IPS DF 6.9 (cell line): ENCODE measurements at regions not wholly inside any gene's neighbourhood (a gene's known extent, or its start where the extent isn't known, plus 50 kb on each side); places are given as distances from the start of the nearest gene placed in this dataset.
"Not testable (repeated sequence)": the region's sequence is repeated elsewhere in the genome, so short reads cannot be mapped to it uniquely, and the experiment has no call there.

Source experiments
- DNase-seq: peaks from one replicate; pipeline ENCODE4 v3.0.0-alpha.2; 2013; ENCODE audit warnings: low read depth, low spot score
- H3K27ac ChIP-seq: one replicate; pipeline ENCODE4 v1.5.1; 2013; ENCODE audit warnings: low read length, control low read depth
- H3K27me3 ChIP-seq: 2 replicates; pipeline ENCODE4 v1.6.1; 2013; ENCODE audit warnings: mild to moderate bottlenecking, low read length; ENCODE audit not compliant: control insufficient read depth, insufficient read depth
- H3K36me3 ChIP-seq: 2 replicates; pipeline ENCODE4 v1.6.1; 2013; ENCODE audit warnings: low read length; ENCODE audit not compliant: control insufficient read depth, insufficient read depth
- H3K4me1 ChIP-seq: 2 replicates; pipeline ENCODE4 v1.6.1; 2013; ENCODE audit warnings: low read length; ENCODE audit not compliant: control insufficient read depth, insufficient read depth
- H3K4me3 ChIP-seq: 2 replicates; pipeline ENCODE4 v1.5.1; 2013; ENCODE audit warnings: mild to moderate bottlenecking, low read length
- H3K9me3 ChIP-seq: 2 replicates; pipeline ENCODE4 v1.6.1; 2013; ENCODE audit warnings: low read length, inconsistent platforms; ENCODE audit not compliant: control insufficient read depth, insufficient read depth
- WGBS: extraction: QIAGEN DNeasy Blood & Tissue Kit; methylation state at CpG from one replicate; pipeline ENCODE4 v1.1.7; 2013; ENCODE audit warnings: mixed read lengths, missing lambda C conversion rate; ENCODE audit not compliant: insufficient read length, insufficient coverage; 5-methylcytosine and 5-hydroxymethylcytosine counted together

DNA sequence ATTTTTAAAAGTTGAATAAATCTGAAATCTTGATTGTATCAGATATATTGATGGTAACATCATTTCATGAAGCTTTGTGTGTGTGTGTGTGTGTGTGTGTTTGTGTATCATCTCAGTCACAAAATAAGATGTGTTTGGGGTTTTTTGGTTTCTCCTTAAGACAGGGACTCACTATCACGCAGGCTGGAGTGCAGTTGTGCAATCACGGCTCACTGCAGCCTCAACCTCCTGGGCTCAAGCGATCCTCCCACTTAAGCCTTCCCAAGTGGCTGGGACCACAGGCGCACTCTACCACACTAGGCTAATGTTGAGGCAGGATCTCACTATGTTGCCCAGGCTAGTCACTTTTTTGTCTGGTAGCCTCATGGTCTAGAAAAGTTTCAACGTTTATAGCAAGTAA lies 83.4 kb upstream of the DMRT1 start:
- no peaks in the 10 kb centered on the region for H3K4me1 ChIP-seq
- no peak for DNase-seq
- no peak overlapping the region for H3K27ac ChIP-seq
- no peaks in the 10 kb centered on the region for H3K9me3 ChIP-seq
- H3K4me3 ChIP-seq, result no peak overlapping the region
- H3K27me3 ChIP-seq, result no peaks in the 10 kb centered on the region
- no peaks in the 10 kb centered on the region for H3K36me3 ChIP-seq
- no CpG with 5 or more reads among the region's 5 CpGs for WGBS

- H3K4me3 ChIP-seq, result no peak overlapping the region
- H3K4me1 ChIP-seq, result no peaks in the 10 kb centered on the region
- WGBS, result no CpG with 5 or more reads among the region's 8 CpGs
- DNase-seq, result no peak
- H3K27me3 ChIP-seq, result no peaks in the 10 kb centered on the region
- no peak overlapping the region for H3K27ac ChIP-seq
- H3K9me3 ChIP-seq, result no peaks in the 10 kb centered on the region
- no peaks in the 10 kb centered on the region for H3K36me3 ChIP-seq
These were observed 82.0 kb upstream of the DMRT1 start for GRCh38 chr9:759541-759940.

DNA sequence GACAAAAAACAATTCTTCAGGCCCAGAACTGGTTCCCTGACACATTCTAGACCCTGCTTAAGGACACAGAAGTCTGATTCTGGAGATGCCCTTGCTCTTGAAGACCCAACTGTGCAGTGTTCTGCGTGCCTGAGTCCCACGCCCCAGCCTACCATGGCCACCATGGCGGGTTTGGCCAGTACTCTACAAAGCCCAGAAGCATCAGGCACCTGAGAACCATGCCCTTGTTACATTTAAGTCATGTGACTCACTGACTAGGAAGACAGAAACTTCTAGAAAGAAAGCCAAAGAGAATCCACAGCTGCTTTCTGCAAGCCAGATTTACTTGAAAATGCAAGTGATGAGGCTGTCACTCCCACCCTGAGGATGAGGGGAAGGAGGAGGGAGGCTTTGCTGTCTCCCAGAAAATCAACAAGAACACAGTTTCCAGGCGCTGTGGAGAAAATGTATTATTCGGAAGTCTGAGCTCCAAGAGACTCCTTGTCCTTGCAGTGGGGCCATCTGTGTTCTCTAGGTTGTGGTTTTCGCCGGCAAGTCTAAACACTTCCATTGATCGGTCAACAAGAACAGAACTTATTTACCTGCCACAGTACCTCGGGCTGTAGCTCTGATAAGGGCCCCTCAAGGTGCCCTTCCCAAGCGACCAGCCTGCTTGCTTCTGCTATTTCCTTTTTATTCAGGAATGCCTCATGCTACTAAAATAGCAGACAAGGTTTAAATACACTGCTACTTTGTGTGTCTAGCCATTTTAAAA lies 81.3 kb upstream of the DMRT1 start:
- no peak for DNase-seq
- no peaks in the 10 kb centered on the region for H3K9me3 ChIP-seq
- H3K4me1 ChIP-seq, result no peaks in the 10 kb centered on the region
- no CpG with 5 or more reads among the region's 10 CpGs for WGBS
- no peak overlapping the region for H3K27ac ChIP-seq
- H3K4me3 ChIP-seq, result no peak overlapping the region
- H3K36me3 ChIP-seq, result no peaks in the 10 kb centered on the region
- H3K27me3 ChIP-seq, result no peaks in the 10 kb centered on the region

DNA sequence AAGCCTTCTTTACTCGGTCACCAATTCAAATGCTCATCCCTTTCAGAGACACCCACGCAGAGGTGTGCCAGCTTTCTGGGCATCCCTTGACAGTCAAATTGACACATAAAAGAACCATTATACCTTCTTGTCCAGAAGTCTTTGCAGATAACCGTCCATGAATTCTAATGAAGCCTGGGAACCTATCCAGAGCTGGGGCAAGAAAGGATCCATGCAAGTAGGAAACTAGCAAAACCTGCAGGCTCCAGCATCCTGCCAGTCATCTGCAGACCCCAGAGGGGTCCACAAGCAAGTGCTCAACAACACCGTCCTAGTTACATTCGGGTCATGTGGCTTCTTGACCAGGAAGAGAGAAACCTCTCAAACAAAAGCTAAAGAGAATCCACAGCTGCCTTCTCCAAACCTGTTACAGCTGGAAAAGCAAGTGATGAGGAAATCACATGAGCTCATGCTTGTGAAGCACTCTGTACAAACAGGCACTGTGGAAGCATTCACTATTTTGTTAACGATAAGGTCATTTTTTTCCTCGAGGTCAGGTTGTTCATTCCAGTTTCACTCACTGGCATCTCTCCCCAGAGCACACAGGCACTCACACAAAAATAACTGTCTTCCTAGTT lies 80.2 kb upstream of the DMRT1 start:
- H3K27me3 ChIP-seq, result no peaks in the 10 kb centered on the region
- H3K4me1 ChIP-seq, result no peaks in the 10 kb centered on the region
- no peak for DNase-seq
- H3K36me3 ChIP-seq, result no peaks in the 10 kb centered on the region
- no peak overlapping the region for H3K27ac ChIP-seq
- H3K4me3 ChIP-seq, result no peak overlapping the region
- no peaks in the 10 kb centered on the region for H3K9me3 ChIP-seq
- no CpG with 5 or more reads among the region's 7 CpGs for WGBS

GRCh38 chr9:761793-762560 lies 79.5 kb upstream of the DMRT1 start:
- Histone ChIP-seq H3K4me3 (no peak overlapping the region), H3K27ac (no peak overlapping the region), H3K4me1 (no peaks in the 10 kb centered on the region), H3K36me3 (no peaks in the 10 kb centered on the region), H3K27me3 (no peaks in the 10 kb centered on the region), H3K9me3 (no peaks in the 10 kb centered on the region)
- no peak for DNase-seq
- WGBS, result no CpG with 5 or more reads among the region's 13 CpGs

DNA sequence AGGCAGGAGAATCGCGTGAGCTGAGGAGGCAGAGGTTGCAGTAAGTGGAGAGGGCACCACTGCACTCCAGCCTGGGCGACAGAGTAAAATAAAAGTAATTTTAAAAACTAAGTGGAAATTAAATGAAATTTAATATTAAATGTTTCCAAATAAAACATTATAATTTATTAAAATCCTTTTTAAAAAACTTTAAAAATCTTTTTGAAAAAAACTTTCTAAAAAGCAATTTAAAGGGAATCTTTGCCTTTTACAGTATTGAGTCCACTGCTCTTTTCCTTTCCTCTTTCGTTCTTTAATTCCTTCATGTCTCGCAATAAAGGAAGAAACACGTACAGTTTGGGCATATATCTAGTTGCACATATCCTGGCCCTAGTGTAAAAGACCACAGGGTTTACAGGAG lies 77.8 kb upstream of the DMRT1 start:
- no peak overlapping the region for H3K27ac ChIP-seq
- no peaks in the 10 kb centered on the region for H3K4me1 ChIP-seq
- H3K4me3 ChIP-seq, result no peak overlapping the region
- no CpG with 5 or more reads among the region's 6 CpGs for WGBS
- no peaks in the 10 kb centered on the region for H3K9me3 ChIP-seq
- H3K27me3 ChIP-seq, result no peaks in the 10 kb centered on the region
- H3K36me3 ChIP-seq, result no peaks in the 10 kb centered on the region
- no peak for DNase-seq

GRCh38 chr9:764105-764524 lies 77.4 kb upstream of the DMRT1 start:
- H3K9me3 ChIP-seq, result no peaks in the 10 kb centered on the region
- WGBS, result no CpG with 5 or more reads among the region's 12 CpGs
- H3K27me3 ChIP-seq, result no peaks in the 10 kb centered on the region
- no peaks in the 10 kb centered on the region for H3K36me3 ChIP-seq
- DNase-seq, result peak; percentile 83
- no peaks in the 10 kb centered on the region for H3K4me1 ChIP-seq
- H3K27ac ChIP-seq, result no peak overlapping the region
- no peak overlapping the region for H3K4me3 ChIP-seq

DNA sequence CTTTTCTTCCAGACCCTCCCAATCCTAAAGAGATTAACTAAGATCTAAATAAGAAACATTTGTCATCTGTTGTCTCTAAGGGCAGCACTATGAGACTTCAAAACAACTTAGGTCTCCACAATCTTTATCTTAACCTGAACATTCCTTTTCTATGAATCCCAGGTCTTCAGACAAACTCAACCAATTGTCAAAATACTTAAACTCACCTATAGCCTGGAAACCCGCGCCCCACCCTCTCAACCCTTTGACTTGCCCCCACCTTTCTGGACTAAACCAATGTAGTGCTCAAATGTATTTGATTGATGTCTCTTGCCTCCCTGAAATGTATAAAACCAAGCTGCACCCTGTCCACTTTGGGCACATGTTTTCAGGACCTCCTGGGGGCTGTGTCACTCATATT lies 76.5 kb upstream of the DMRT1 start:
- Histone ChIP-seq H3K27me3 (no peaks in the 10 kb centered on the region), H3K4me1 (no peaks in the 10 kb centered on the region), H3K36me3 (no peaks in the 10 kb centered on the region), H3K27ac (no peak overlapping the region), H3K4me3 (no peak overlapping the region), H3K9me3 (no peaks in the 10 kb centered on the region)
- no peak for DNase-seq
- no CpG with 5 or more reads among the region's 2 CpGs for WGBS

- not testable (repeated sequence) for H3K4me3 ChIP-seq, H3K27me3 ChIP-seq, H3K36me3 ChIP-seq, H3K27ac ChIP-seq, DNase-seq, H3K9me3 ChIP-seq, H3K4me1 ChIP-seq
- no CpG with 5 or more reads among the region's 9 CpGs for WGBS
These were observed 74.4 kb upstream of the DMRT1 start for GRCh38 chr9:767061-767561.

- Histone ChIP-seq H3K36me3 (no peaks in the 10 kb centered on the region), H3K4me1 (no peaks in the 10 kb centered on the region), H3K4me3 (no peak overlapping the region), H3K27me3 (no peaks in the 10 kb centered on the region), H3K9me3 (no peaks in the 10 kb centered on the region; the same call in 1 of the 2 replicates), H3K27ac (no peak overlapping the region)
- no CpG with 5 or more reads among the region's 2 CpGs for WGBS
- DNase-seq, result no peak
These were observed 65.4 kb upstream of the DMRT1 start for GRCh38 chr9:776086-776485.
